ENCODE measurements at regions not wholly inside any gene's neighbourhood (a gene's known extent, or its start where the extent isn't known, plus 50 kb on each side); places are given as distances from the start of the nearest gene placed in this dataset.

- no peak for TF ChIP-seq CTCF (IDR thresholded peaks at IDR 0.05; ENCODE audit: low read depth, low read length)
- H3K27ac ChIP-seq, result no peak overlapping the region
- no peaks in the 10 kb centered on the region for H3K36me3 ChIP-seq
- DNase-seq (ENCODE audit: low read depth in 1 of 2, low spot score in 1 of 2), result no peak
- H3K4me1 ChIP-seq (ENCODE audit: low read depth), result no peaks in the 10 kb centered on the region
- H3K4me3 ChIP-seq, result no peak overlapping the region
- no peaks in the 10 kb centered on the region for H3K27me3 ChIP-seq
- H3K9me3 ChIP-seq (ENCODE audit: low read depth), result no peaks in the 10 kb centered on the region
Measured at GRCh38 chr2:194826241-194826640, 830.8 kb upstream of the SLC39A10 start.

- no peak for TF ChIP-seq CTCF (IDR thresholded peaks at IDR 0.05; ENCODE audit: low read depth, low read length)
- Histone ChIP-seq H3K36me3 (no peaks in the 10 kb centered on the region), H3K4me1 (ENCODE audit: low read depth) (no peaks in the 10 kb centered on the region), H3K27ac (no peak overlapping the region), H3K9me3 (ENCODE audit: low read depth) (no peaks in the 10 kb centered on the region), H3K27me3 (no peaks in the 10 kb centered on the region), H3K4me3 (no peak overlapping the region)
- DNase-seq (ENCODE audit: low read depth in 1 of 2, low spot score in 1 of 2), result no peak
Measured at GRCh38 chr2:194824450-194824849, 832.6 kb upstream of the SLC39A10 start.

DNA sequence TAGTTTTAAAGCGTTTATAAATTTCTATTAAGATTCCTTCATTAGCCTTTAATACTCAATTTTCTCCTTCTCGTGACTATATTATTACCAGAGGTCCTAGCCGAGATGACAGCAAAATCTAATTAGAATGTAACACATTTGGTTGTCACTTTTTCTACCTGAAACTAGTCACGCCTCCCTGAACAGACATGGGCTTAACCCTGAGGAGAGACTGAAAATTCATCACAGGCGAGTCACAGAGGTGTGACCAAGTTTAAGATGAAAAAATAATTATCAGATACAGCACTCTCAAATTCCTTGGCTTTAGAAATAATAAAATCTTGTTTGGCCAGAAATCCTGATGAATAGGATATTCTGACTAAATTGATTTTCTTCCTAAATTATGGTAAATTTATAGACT lies 834.4 kb upstream of the SLC39A10 start:
- DNase-seq (ENCODE audit: low read depth in 1 of 2, low spot score in 1 of 2), result no peak
- TF ChIP-seq CTCF (IDR thresholded peaks at IDR 0.05; ENCODE audit: low read depth, low read length), result no peak
- Histone ChIP-seq H3K4me3 (no peak overlapping the region), H3K27ac (no peak overlapping the region), H3K27me3 (no peaks in the 10 kb centered on the region), H3K4me1 (ENCODE audit: low read depth) (no peaks in the 10 kb centered on the region), H3K9me3 (ENCODE audit: low read depth) (no peaks in the 10 kb centered on the region), H3K36me3 (no peaks in the 10 kb centered on the region)

DNA sequence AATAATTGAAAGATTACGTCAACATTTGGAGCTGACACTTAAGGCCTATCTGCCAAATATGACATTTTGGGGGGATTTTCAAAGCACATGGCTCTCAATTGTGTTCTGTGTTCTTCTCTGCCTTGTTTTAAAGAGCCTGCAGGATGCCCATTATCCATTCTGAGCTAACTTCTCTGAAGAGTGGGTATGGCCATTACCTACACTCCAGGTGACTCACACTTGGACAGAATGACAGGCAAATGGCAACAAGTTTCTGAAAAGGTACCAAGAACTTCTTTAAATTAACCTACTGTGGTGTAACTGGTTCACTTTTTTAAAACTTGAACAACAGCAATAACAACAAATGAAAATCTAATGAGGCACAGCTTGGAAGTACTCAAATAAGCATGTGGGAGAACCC lies 834.9 kb upstream of the SLC39A10 start:
- no peak for DNase-seq (ENCODE audit: low read depth in 1 of 2, low spot score in 1 of 2)
- no peaks in the 10 kb centered on the region for H3K4me1 ChIP-seq (ENCODE audit: low read depth)
- no peaks in the 10 kb centered on the region for H3K9me3 ChIP-seq (ENCODE audit: low read depth)
- H3K27me3 ChIP-seq, result no peaks in the 10 kb centered on the region
- H3K36me3 ChIP-seq, result no peaks in the 10 kb centered on the region
- no peak overlapping the region for H3K4me3 ChIP-seq
- TF ChIP-seq CTCF (IDR thresholded peaks at IDR 0.05; ENCODE audit: low read depth, low read length), result no peak
- H3K27ac ChIP-seq, result no peak overlapping the region

- no peak overlapping the region for H3K4me3 ChIP-seq
- H3K27me3 ChIP-seq, result no peaks in the 10 kb centered on the region
- peak in 1 of 2 donors; percentile 12 for DNase-seq (ENCODE audit: low read depth in 1 of 2, low spot score in 1 of 2)
- H3K9me3 ChIP-seq (ENCODE audit: low read depth), result no peaks in the 10 kb centered on the region
- no peaks in the 10 kb centered on the region for H3K36me3 ChIP-seq
- TF ChIP-seq CTCF (IDR thresholded peaks at IDR 0.05; ENCODE audit: low read depth, low read length), result no peak
- H3K27ac ChIP-seq, result no peak overlapping the region
- no peaks in the 10 kb centered on the region for H3K4me1 ChIP-seq (ENCODE audit: low read depth)
Measured at GRCh38 chr2:194819367-194819766, 837.7 kb upstream of the SLC39A10 start.

GRCh38 chr2:194815475-194815874 lies 841.6 kb upstream of the SLC39A10 start:
- no peak for DNase-seq (ENCODE audit: low read depth in 1 of 2, low spot score in 1 of 2)
- Histone ChIP-seq H3K36me3 (no peaks in the 10 kb centered on the region), H3K4me1 (ENCODE audit: low read depth) (no peaks in the 10 kb centered on the region), H3K4me3 (no peak overlapping the region), H3K27me3 (no peaks in the 10 kb centered on the region), H3K27ac (no peak overlapping the region), H3K9me3 (ENCODE audit: low read depth) (no peaks in the 10 kb centered on the region)
- TF ChIP-seq CTCF (IDR thresholded peaks at IDR 0.05; ENCODE audit: low read depth, low read length), result no peak
